Mesenchymal stem cell (in vitro differentiated cells and primary cell): ENCODE measurements at regions not wholly inside any gene's neighbourhood (a gene's known extent, or its start where the extent isn't known, plus 50 kb on each side); places are given as distances from the start of the nearest gene placed in this dataset.

ENCODE experiments used
- DNase-seq: peaks from one replicate; pipeline ENCODE4 v3.0.0-alpha.2; 2013
- H2AFZ ChIP-seq: one replicate; pipeline ENCODE4 v1.6.1; 2013; ENCODE audit warnings: low read depth, mild to moderate bottlenecking, control low read depth, inconsistent platforms, low read length, moderate library complexity
- H2AK5ac ChIP-seq: 2 replicates; pipeline ENCODE4 v1.6.1; 2013; ENCODE audit warnings: low read length, moderate library complexity, mild to moderate bottlenecking, inconsistent platforms; ENCODE audit not compliant: severe bottlenecking
- H2BK120ac ChIP-seq: one replicate; pipeline ENCODE4 v1.6.1; 2013; ENCODE audit warnings: low read depth, mild to moderate bottlenecking, inconsistent platforms, low read length, moderate library complexity
- H2BK12ac ChIP-seq, 2 experiments: one replicate each; pipeline ENCODE4 v1.6.1; 2013; ENCODE audit warnings: inconsistent platforms in 2 of 2, low read length in 2 of 2, mild to moderate bottlenecking in 2 of 2, moderate library complexity in 2 of 2, control low read depth in 1 of 2
- H2BK15ac ChIP-seq: one replicate; pipeline ENCODE4 v1.6.1; 2013; ENCODE audit warnings: mild to moderate bottlenecking, low read depth, inconsistent platforms; ENCODE audit not compliant: poor library complexity, severe bottlenecking
- H2BK5ac ChIP-seq: 2 replicates; pipeline ENCODE4 v1.6.1; 2013; ENCODE audit warnings: low read depth, mild to moderate bottlenecking, low read length, control low read depth, inconsistent platforms; ENCODE audit not compliant: poor library complexity, severe bottlenecking
- H3K14ac ChIP-seq, 2 experiments: one replicate each; pipeline ENCODE4 v1.6.1; 2013; ENCODE audit warnings: inconsistent platforms in 2 of 2, low read length in 2 of 2, control low read depth in 1 of 2, mild to moderate bottlenecking in 1 of 2, moderate library complexity in 1 of 2
- H3K18ac ChIP-seq, 2 experiments: one replicate each; pipeline ENCODE4 v1.6.1; 2013; ENCODE audit warnings: inconsistent platforms in 2 of 2, low read length in 2 of 2, control low read depth in 1 of 2, low read depth in 1 of 2, mild to moderate bottlenecking in 1 of 2
- H3K23ac ChIP-seq, 2 experiments: one replicate each; pipeline ENCODE4 v1.6.1; 2013; ENCODE audit warnings: inconsistent platforms in 2 of 2, low read length in 2 of 2, mild to moderate bottlenecking in 2 of 2, moderate library complexity in 2 of 2, control low read depth in 1 of 2
- H3K27ac ChIP-seq: 2 replicates; pipeline ENCODE4 v1.5.1; 2013; ENCODE audit warnings: mild to moderate bottlenecking, moderate library complexity, low read length, control low read depth, inconsistent platforms; ENCODE audit not compliant: poor library complexity, severe bottlenecking
- H3K27me3 ChIP-seq, 2 experiments: 2 replicates each; pipeline versions ENCODE4 v1.6.1 to v1.7.0; 2013; ENCODE audit warnings: low read length in 2 of 2, mild to moderate bottlenecking in 2 of 2, moderate library complexity in 2 of 2, control low read depth in 1 of 2, inconsistent platforms in 1 of 2; ENCODE audit not compliant: control insufficient read depth in 1 of 2, insufficient read depth in 1 of 2
- H3K36me3 ChIP-seq, 2 experiments: 2 replicates each; pipeline versions ENCODE4 v1.6.1 to v1.7.0; 2013; ENCODE audit warnings: low read length in 2 of 2, control low read depth in 1 of 2, inconsistent platforms in 1 of 2, low read depth in 1 of 2, mild to moderate bottlenecking in 1 of 2; ENCODE audit not compliant: insufficient read depth in 2 of 2, control insufficient read depth in 1 of 2
- H3K4ac ChIP-seq, 2 experiments: one replicate each; pipeline ENCODE4 v1.6.1; 2013; ENCODE audit warnings: inconsistent platforms in 2 of 2, low read length in 2 of 2, mild to moderate bottlenecking in 2 of 2, moderate library complexity in 2 of 2, control low read depth in 1 of 2, low read depth in 1 of 2
- H3K4me1 ChIP-seq: 2 replicates; pipeline ENCODE4 v1.6.1; 2013; ENCODE audit warnings: low read depth, low read length, control low read depth; ENCODE audit not compliant: control insufficient read depth, insufficient read depth
- H3K4me2 ChIP-seq: 2 replicates; pipeline ENCODE4 v1.6.1; 2013; ENCODE audit warnings: low read length, mild to moderate bottlenecking, inconsistent platforms; ENCODE audit not compliant: poor library complexity, severe bottlenecking
- H3K4me3 ChIP-seq, 2 experiments: 2 replicates each; pipeline versions ENCODE4 v1.5.1 to v1.7.0; 2013; ENCODE audit warnings: low read length in 2 of 2, mild to moderate bottlenecking in 2 of 2, control low read depth in 1 of 2, low read depth in 1 of 2; ENCODE audit not compliant: insufficient read depth in 1 of 2
- H3K79me1 ChIP-seq: replicated peaks from 2 replicates; pipeline ENCODE4 v1.6.1; 2013; ENCODE audit warnings: mild to moderate bottlenecking, control low read depth, low read length, inconsistent platforms; ENCODE audit not compliant: poor library complexity, severe bottlenecking
- H3K9ac ChIP-seq: 2 replicates; pipeline ENCODE4 v1.7.0; 2013; ENCODE audit warnings: mild to moderate bottlenecking, low read length, moderate library complexity
- H3K9me3 ChIP-seq: 2 replicates; pipeline ENCODE4 v1.7.0; 2013; ENCODE audit warnings: mild to moderate bottlenecking, low read length; ENCODE audit not compliant: control insufficient read depth
- H4K8ac ChIP-seq: one replicate; pipeline ENCODE4 v1.6.1; 2013; ENCODE audit warnings: inconsistent platforms, mild to moderate bottlenecking, low read length, moderate library complexity
- H4K91ac ChIP-seq: one replicate; pipeline ENCODE4 v1.6.1; 2013; ENCODE audit warnings: mild to moderate bottlenecking, low read length, inconsistent platforms
- WGBS: methylation state at CpG from one replicate; pipeline ENCODE4 v1.1.7; 2013; ENCODE audit warnings: mixed read lengths; 5-methylcytosine and 5-hydroxymethylcytosine counted together

- Histone ChIP-seq H3K9me3 (no peaks in the 10 kb centered on the region), H4K91ac (no peak overlapping the region), H3K4me2 (no peak overlapping the region), H3K27ac (no peak overlapping the region), H2BK15ac (no peak overlapping the region), H3K23ac (no peak overlapping the region), H3K79me1 (no peaks in the 10 kb centered on the region), H3K18ac (no peak overlapping the region), H3K9ac (peak overlapping the region; percentile 80), H3K14ac (no peak overlapping the region), H3K4me1 (no peaks in the 10 kb centered on the region), H2AFZ (no peak overlapping the region), H2BK5ac (no peak overlapping the region), H3K36me3 (no peaks in the 10 kb centered on the region), H2BK120ac (no peak overlapping the region), H3K27me3 (no peaks in the 10 kb centered on the region), H2BK12ac (no peak overlapping the region), H4K8ac (no peak overlapping the region), H3K4me3 (no peak overlapping the region), H2AK5ac (no peak overlapping the region), H3K4ac (no peak overlapping the region)
- 50% methylated on average over 2 of the region's 2 CpGs for WGBS
- DNase-seq: no peak
These were observed 351.5 kb downstream of the USP25 start for GRCh38 chr21:16081304-16081703.

GRCh38 chr21:16082038-16082816 is 352.4 kb downstream of the USP25 start:
- H3K4me3 ChIP-seq: no peak overlapping the region
- no peaks in the 10 kb centered on the region for H3K36me3 ChIP-seq
- WGBS: 95% methylated on average over 2 of the region's 6 CpGs
- no peak overlapping the region for H4K8ac ChIP-seq
- H2AK5ac ChIP-seq: no peak overlapping the region
- no peaks in the 10 kb centered on the region for H3K79me1 ChIP-seq
- H3K9me3 ChIP-seq: no peaks in the 10 kb centered on the region
- H3K4me1 ChIP-seq: no peaks in the 10 kb centered on the region
- peak; percentile 28 for DNase-seq
- H2BK120ac ChIP-seq: no peak overlapping the region
- no peak overlapping the region for H2BK15ac ChIP-seq
- no peak overlapping the region for H3K4ac ChIP-seq
- no peak overlapping the region for H3K27ac ChIP-seq
- no peak overlapping the region for H3K18ac ChIP-seq
- H3K23ac ChIP-seq: no peak overlapping the region
- H2AFZ ChIP-seq: no peak overlapping the region
- H4K91ac ChIP-seq: no peak overlapping the region
- H2BK12ac ChIP-seq: no peak overlapping the region
- no peak overlapping the region for H3K4me2 ChIP-seq
- no peaks in the 10 kb centered on the region for H3K27me3 ChIP-seq
- H2BK5ac ChIP-seq: no peak overlapping the region
- peak overlapping the region; percentile 80 for H3K9ac ChIP-seq
- no peak overlapping the region for H3K14ac ChIP-seq

GRCh38 chr21:16084776-16085364 is 355.1 kb downstream of the USP25 start:
- no peak overlapping the region for H3K18ac ChIP-seq
- H3K4me1 ChIP-seq: no peaks in the 10 kb centered on the region
- no peak overlapping the region for H3K4ac ChIP-seq
- no peak overlapping the region for H4K8ac ChIP-seq
- H3K27ac ChIP-seq: no peak overlapping the region
- no peak overlapping the region for H2BK12ac ChIP-seq
- H3K4me2 ChIP-seq: no peak overlapping the region
- 89% methylated on average over 6 of the region's 7 CpGs for WGBS
- H2AFZ ChIP-seq: no peak overlapping the region
- no peaks in the 10 kb centered on the region for H3K36me3 ChIP-seq
- H4K91ac ChIP-seq: no peak overlapping the region
- no peak overlapping the region for H2AK5ac ChIP-seq
- H2BK5ac ChIP-seq: peak overlapping the region; percentile 75
- H3K9ac ChIP-seq: peak overlapping the region; percentile 86
- no peak overlapping the region for H2BK15ac ChIP-seq
- no peaks in the 10 kb centered on the region for H3K9me3 ChIP-seq
- DNase-seq: no peak
- H3K79me1 ChIP-seq: no peaks in the 10 kb centered on the region
- no peak overlapping the region for H2BK120ac ChIP-seq
- no peaks in the 10 kb centered on the region for H3K27me3 ChIP-seq
- H3K4me3 ChIP-seq: peak overlapping the region in 1 of 2 experiments; percentile 56
- H3K14ac ChIP-seq: no peak overlapping the region
- no peak overlapping the region for H3K23ac ChIP-seq

DNA sequence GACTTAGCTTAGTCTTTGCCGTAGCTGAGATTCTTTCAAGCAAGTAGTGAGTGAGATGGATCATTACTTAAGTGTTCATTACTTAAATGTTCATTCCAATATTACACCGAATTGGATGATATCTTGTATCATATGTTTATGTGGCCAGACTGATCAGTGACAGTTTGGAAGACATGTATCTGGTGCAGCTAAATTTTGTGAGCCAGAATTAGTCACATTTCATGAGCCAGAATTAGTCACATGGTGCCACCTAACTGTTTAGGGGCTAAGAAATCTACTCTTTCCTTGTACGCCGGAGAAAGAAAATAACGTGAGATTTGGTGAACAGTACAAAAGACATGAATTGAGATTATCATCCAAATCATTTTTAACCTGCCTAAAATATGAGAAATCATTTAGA is 355.6 kb downstream of the USP25 start:
- H3K9me3 ChIP-seq: no peaks in the 10 kb centered on the region
- H2AFZ ChIP-seq: no peak overlapping the region
- H3K4ac ChIP-seq: no peak overlapping the region
- DNase-seq: no peak
- H3K14ac ChIP-seq: no peak overlapping the region
- no peak overlapping the region for H3K23ac ChIP-seq
- H3K18ac ChIP-seq: no peak overlapping the region
- no peaks in the 10 kb centered on the region for H3K4me1 ChIP-seq
- H4K91ac ChIP-seq: no peak overlapping the region
- H3K4me3 ChIP-seq: peak overlapping the region in 1 of 2 experiments; percentile 56
- no peak overlapping the region for H2AK5ac ChIP-seq
- no peaks in the 10 kb centered on the region for H3K36me3 ChIP-seq
- H3K27me3 ChIP-seq: no peaks in the 10 kb centered on the region
- H3K4me2 ChIP-seq: no peak overlapping the region
- H2BK5ac ChIP-seq: no peak overlapping the region
- no peak overlapping the region for H3K27ac ChIP-seq
- WGBS: 100% methylated on average over 3 of the region's 5 CpGs
- H2BK120ac ChIP-seq: no peak overlapping the region
- no peak overlapping the region for H4K8ac ChIP-seq
- no peak overlapping the region for H2BK12ac ChIP-seq
- H3K79me1 ChIP-seq: no peaks in the 10 kb centered on the region
- H2BK15ac ChIP-seq: no peak overlapping the region
- peak overlapping the region; percentile 86 for H3K9ac ChIP-seq
